Neural cell (in vitro differentiated cells): ENCODE measurements at regions not wholly inside any gene's neighbourhood (a gene's known extent, or its start where the extent isn't known, plus 50 kb on each side); places are given as distances from the start of the nearest gene placed in this dataset.

ENCODE experiments used
- H2AFZ ChIP-seq: fragments of 200-600, 300-800 bp; sonication (generic), shearing (Covaris generic); 2 replicates; pipeline ENCODE4 v1.6.0; 2014; ENCODE audit warnings: low read depth, mild to moderate bottlenecking, antibody characterized with exemption, low read length, moderate library complexity
- H3F3A ChIP-seq: fragments of 200-600 bp; shearing (Covaris generic); 2 replicates; pipeline ENCODE4 v1.6.1; 2016; ENCODE audit warnings: mild to moderate bottlenecking, moderate library complexity, mixed read lengths, antibody characterized with exemption, low read length; ENCODE audit not compliant: insufficient read depth, poor library complexity, severe bottlenecking
- H3K27ac ChIP-seq: fragments of 200-600, 300-800 bp; sonication (generic), shearing (Covaris generic); 2 replicates; pipeline ENCODE4 v1.5.1; 2014; ENCODE audit warnings: mild to moderate bottlenecking, low read length, moderate library complexity
- H3K27me3 ChIP-seq: fragments of 300-800, 200-600 bp; sonication (generic), shearing (Covaris generic); 2 replicates; pipeline ENCODE4 v1.6.0; 2014; ENCODE audit warnings: mild to moderate bottlenecking, low read depth, low read length, moderate library complexity; ENCODE audit not compliant: insufficient read depth
- H3K36me3 ChIP-seq: fragments of 300-800, 200-600 bp; sonication (generic), shearing (Covaris generic); 2 replicates; pipeline ENCODE4 v1.5.1; 2014; ENCODE audit warnings: mild to moderate bottlenecking, antibody characterized with exemption, low read length, moderate library complexity; ENCODE audit not compliant: insufficient read depth
- H3K4me2 ChIP-seq: fragments of 300-800, 200-600 bp; sonication (generic), shearing (Covaris generic); 2 replicates; pipeline ENCODE4 v1.6.0; 2014; ENCODE audit warnings: mild to moderate bottlenecking, low read length
- H3K4me3 ChIP-seq: fragments of 300-800, 200-600 bp; sonication (generic), shearing (Covaris generic); 2 replicates; pipeline ENCODE4 v1.5.1; 2014; ENCODE audit warnings: mild to moderate bottlenecking, low read length, moderate library complexity
- H3K79me2 ChIP-seq: fragments of 200-600 bp; shearing (Covaris generic); replicated peaks from 2 replicates; pipeline ENCODE4 v1.6.0; 2014; ENCODE audit warnings: mild to moderate bottlenecking, low read length, moderate library complexity; ENCODE audit not compliant: insufficient read depth
- H3K9ac ChIP-seq: fragments of 300-800, 200-600 bp; sonication (generic), shearing (Covaris generic); 2 replicates; pipeline ENCODE4 v1.6.1; 2016; ENCODE audit warnings: mild to moderate bottlenecking, low read length, mixed read lengths
- H3K9me2 ChIP-seq: fragments of 200-600 bp; shearing (Covaris generic); 2 replicates; pipeline ENCODE4 v1.6.1; 2016; ENCODE audit warnings: mild to moderate bottlenecking, low read length, mixed read lengths; ENCODE audit not compliant: insufficient read depth
- H3K9me3 ChIP-seq: fragments of 200-600, 300-800 bp; sonication (generic), shearing (Covaris generic); 2 replicates; pipeline ENCODE4 v1.6.1; 2016; ENCODE audit warnings: mild to moderate bottlenecking, mixed run types, low read length, moderate library complexity, mixed read lengths
- H4K20me1 ChIP-seq: fragments of 200-600 bp; shearing (Covaris generic); 2 replicates; pipeline ENCODE4 v1.6.1; 2016; ENCODE audit warnings: mild to moderate bottlenecking, mixed run types; ENCODE audit not compliant: insufficient read depth
- CTCF ChIP-seq: fragments of 450-650 bp; IDR thresholded peaks from 2 replicates; pipeline ENCODE4 v1.5.1; 2014; ENCODE audit warnings: antibody characterized with exemption, mild to moderate bottlenecking, moderate library complexity; ENCODE audit not compliant: poor library complexity, severe bottlenecking
- EP300 ChIP-seq: fragments of 450-650 bp; conservative IDR thresholded peaks from 2 replicates; pipeline ENCODE4 v1.6.1; 2014; ENCODE audit warnings: antibody characterized with exemption, mild to moderate bottlenecking, moderate library complexity; ENCODE audit not compliant: poor library complexity, severe bottlenecking
- EZH2 ChIP-seq: fragments of 200-600, 300-800 bp; shearing (Covaris generic), sonication (generic); IDR thresholded peaks from 2 replicates; pipeline ENCODE4 v1.6.1; 2014; ENCODE audit warnings: antibody characterized with exemption, low read length, borderline replicate concordance, mild to moderate bottlenecking; ENCODE audit not compliant: insufficient read depth, poor library complexity, severe bottlenecking
- MXI1 ChIP-seq: fragments of 450-650 bp; conservative IDR thresholded peaks from 2 replicates; pipeline ENCODE4 v1.6.1; 2014; ENCODE audit warnings: antibody characterized with exemption, mild to moderate bottlenecking; ENCODE audit not compliant: poor library complexity, severe bottlenecking
- POLR2AphosphoS5 ChIP-seq: IDR thresholded peaks from 2 replicates; pipeline ENCODE4 v1.6.1; 2012
- RAD21 ChIP-seq: fragments of 450-650 bp; conservative IDR thresholded peaks from 2 replicates; pipeline ENCODE4 v1.6.1; 2014; ENCODE audit warnings: antibody characterized with exemption, mild to moderate bottlenecking, moderate library complexity
- REST ChIP-seq: IDR thresholded peaks from 2 replicates; pipeline ENCODE4 v1.6.1; 2012; ENCODE audit warnings: borderline replicate concordance
- SMC3 ChIP-seq: fragments of 450-650 bp; conservative IDR thresholded peaks from 2 replicates; pipeline ENCODE4 v1.6.1; 2014; ENCODE audit warnings: antibody characterized with exemption, mild to moderate bottlenecking, moderate library complexity; ENCODE audit not compliant: poor library complexity
- TAF1 ChIP-seq: IDR thresholded peaks from 2 replicates; pipeline ENCODE4 v1.6.1; 2012; ENCODE audit warnings: low read depth

DNA sequence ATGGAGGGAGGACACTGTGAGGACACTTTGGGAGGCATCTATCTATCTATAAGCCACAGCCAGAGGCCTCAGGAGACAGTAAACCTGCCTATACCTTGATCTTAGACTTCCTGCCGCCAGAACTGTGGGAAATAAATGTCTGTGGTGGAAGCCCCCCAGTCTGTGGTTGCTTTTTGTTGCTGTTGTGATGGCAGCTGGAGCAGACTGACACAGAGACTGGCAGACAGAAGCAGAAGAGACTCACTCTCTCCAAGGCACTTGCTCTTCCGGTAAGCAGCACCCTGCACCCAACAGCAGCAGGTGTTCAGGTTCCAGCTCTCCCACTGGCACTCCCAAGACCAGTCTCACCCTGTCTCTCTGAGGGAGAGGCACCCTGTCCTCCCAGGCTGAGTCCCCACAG lies 297.6 kb downstream of the TTLL7 start:
- Histone ChIP-seq H3K4me3 (no peak overlapping the region), H3K9me2 (no peaks in the 10 kb centered on the region), H3K27ac (no peak overlapping the region), H4K20me1 (no peaks in the 10 kb centered on the region), H3K79me2 (no peaks in the 10 kb centered on the region), H3K9ac (no peak overlapping the region), H3K27me3 (no peaks in the 10 kb centered on the region), H3K36me3 (no peaks in the 10 kb centered on the region), H3F3A (no peaks in the 10 kb centered on the region), H2AFZ (no peak overlapping the region), H3K9me3 (no peaks in the 10 kb centered on the region), H3K4me2 (no peak overlapping the region)
- TF ChIP-seq RAD21 (no peak), POLR2AphosphoS5 (no peak), EP300 (no peak), REST (no peak), CTCF (no peak), MXI1 (no peak), SMC3 (no peak), TAF1 (no peak), EZH2 (no peak)

- Histone ChIP-seq H3K27ac (no peak overlapping the region), H3K4me2 (no peak overlapping the region), H2AFZ (no peak overlapping the region), H3K4me3 (no peak overlapping the region), H3K9me3 (no peaks in the 10 kb centered on the region), H4K20me1 (no peaks in the 10 kb centered on the region), H3K79me2 (no peaks in the 10 kb centered on the region), H3K27me3 (no peaks in the 10 kb centered on the region), H3K9ac (no peak overlapping the region), H3K36me3 (no peaks in the 10 kb centered on the region), H3F3A (no peaks in the 10 kb centered on the region), H3K9me2 (no peaks in the 10 kb centered on the region)
- TF ChIP-seq EZH2, result no peak
- no peak for TF ChIP-seq SMC3
- no peak for TF ChIP-seq MXI1
- TF ChIP-seq POLR2AphosphoS5, result no peak
- TF ChIP-seq REST, result no peak
- no peak for TF ChIP-seq TAF1
- no peak for TF ChIP-seq EP300
- no peak for TF ChIP-seq RAD21
Observed at GRCh38 chr1:83698644-83699043, 300.3 kb downstream of the TTLL7 start.
